ENCODE measurements at regions not wholly inside any gene's neighbourhood (a gene's known extent, or its start where the extent isn't known, plus 50 kb on each side); places are given as distances from the start of the nearest gene placed in this dataset.

DNA sequence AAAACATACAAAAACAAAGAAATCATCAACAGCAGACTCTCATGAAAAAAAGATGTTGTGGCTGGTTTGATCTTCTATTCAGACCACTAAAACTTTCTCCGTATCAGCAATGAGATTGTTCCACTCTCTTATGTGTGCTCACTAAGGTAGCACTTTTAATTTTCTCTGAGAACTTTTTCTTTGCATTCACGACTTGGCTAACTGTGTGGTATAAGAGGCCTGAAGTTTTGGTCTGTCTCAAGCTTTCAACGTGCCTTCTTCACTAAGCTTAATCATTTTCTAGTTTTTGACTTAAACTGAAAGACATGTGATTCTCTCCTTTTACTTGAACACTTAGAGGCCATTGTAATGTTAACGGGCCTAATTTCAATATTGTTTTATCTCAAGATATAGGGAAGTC lies 1231.6 kb downstream of the SORCS3 start:
- DNase-seq (ENCODE audit: low read depth, low spot score): no peak
- TF ChIP-seq EZH2 (IDR thresholded peaks at IDR 0.05; ENCODE audit: low read length): no peak
- TF ChIP-seq, protein P1, sequence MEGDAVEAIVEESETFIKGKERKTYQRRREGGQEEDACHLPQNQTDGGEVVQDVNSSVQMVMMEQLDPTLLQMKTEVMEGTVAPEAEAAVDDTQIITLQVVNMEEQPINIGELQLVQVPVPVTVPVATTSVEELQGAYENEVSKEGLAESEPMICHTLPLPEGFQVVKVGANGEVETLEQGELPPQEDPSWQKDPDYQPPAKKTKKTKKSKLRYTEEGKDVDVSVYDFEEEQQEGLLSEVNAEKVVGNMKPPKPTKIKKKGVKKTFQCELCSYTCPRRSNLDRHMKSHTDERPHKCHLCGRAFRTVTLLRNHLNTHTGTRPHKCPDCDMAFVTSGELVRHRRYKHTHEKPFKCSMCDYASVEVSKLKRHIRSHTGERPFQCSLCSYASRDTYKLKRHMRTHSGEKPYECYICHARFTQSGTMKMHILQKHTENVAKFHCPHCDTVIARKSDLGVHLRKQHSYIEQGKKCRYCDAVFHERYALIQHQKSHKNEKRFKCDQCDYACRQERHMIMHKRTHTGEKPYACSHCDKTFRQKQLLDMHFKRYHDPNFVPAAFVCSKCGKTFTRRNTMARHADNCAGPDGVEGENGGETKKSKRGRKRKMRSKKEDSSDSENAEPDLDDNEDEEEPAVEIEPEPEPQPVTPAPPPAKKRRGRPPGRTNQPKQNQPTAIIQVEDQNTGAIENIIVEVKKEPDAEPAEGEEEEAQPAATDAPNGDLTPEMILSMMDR (optimal IDR thresholded peaks at IDR 0.05 in 1 of 3, IDR thresholded peaks at IDR 0.05 in 1 of 3, conservative IDR thresholded peaks at IDR 0.05 in 1 of 3; ENCODE audit: extremely low read depth in 1 of 3, insufficient read depth in 2 of 3, low read length in 3 of 3): no peak

DNA sequence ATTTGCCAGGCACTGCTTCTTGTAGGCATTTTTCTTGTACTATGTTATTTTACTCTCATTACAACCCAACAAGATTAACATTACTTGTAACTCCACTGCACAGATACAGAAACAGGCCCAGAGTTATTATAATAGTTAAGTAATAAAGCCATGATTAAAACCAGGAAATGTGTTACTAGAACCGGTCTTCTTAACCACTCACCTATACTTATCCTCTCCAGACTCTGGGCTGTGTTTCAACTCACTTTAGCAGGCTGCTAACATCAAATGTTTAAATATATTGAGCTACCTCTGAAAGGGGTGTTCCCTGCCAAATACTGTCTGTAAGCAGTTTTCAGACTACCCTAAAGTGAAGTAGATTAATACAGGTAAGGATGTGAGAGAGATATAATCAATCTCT lies 1227.8 kb downstream of the SORCS3 start:
- dilution Hi-C loops (cut with MboI; ENCODE audit: extremely low pct_ligation_motif_present, low sequenced_read_pairs): no loop called here
- H3K4me2 ChIP-seq (ENCODE audit: control insufficient read depth, extremely low read depth, insufficient read depth, low read depth, low read length): no peak overlapping the region

More for the DNA sequence above, 1231.6 kb downstream of the SORCS3 start:
- Histone ChIP-seq H3K9me3 (ENCODE audit: control insufficient read depth, low read depth, low read length) (no peaks in the 10 kb centered on the region), H2AFZ (ENCODE audit: control insufficient read depth, low read length) (no peak overlapping the region), H3K27ac (ENCODE audit: control insufficient read depth, insufficient read depth, low read length) (no peak overlapping the region), H3K27me3 (ENCODE audit: control insufficient read depth, extremely low read depth, insufficient read depth, low read length) (no peaks in the 10 kb centered on the region), H3K36me3 (ENCODE audit: control insufficient read depth in 2 of 2, extremely low read depth in 1 of 2, insufficient read depth in 2 of 2, low read length in 2 of 2) (no peaks in the 10 kb centered on the region), H3K4me2 (ENCODE audit: control insufficient read depth, extremely low read depth, insufficient read depth, low read depth, low read length) (no peak overlapping the region), H3K9me1 (ENCODE audit: control insufficient read depth, extremely low read depth, insufficient read depth, low read length) (no peaks in the 10 kb centered on the region), H4K20me1 (ENCODE audit: control insufficient read depth, extremely low read depth, insufficient read depth, low read length) (no peaks in the 10 kb centered on the region), H3K79me2 (ENCODE audit: control insufficient read depth, insufficient read depth, low read length) (no peaks in the 10 kb centered on the region), H3K4me3 (ENCODE audit: control insufficient read depth in 2 of 3, extremely low read depth in 1 of 3, insufficient read depth in 2 of 3, low read depth in 1 of 3, low read length in 3 of 3) (no peak overlapping the region), H3K9ac (ENCODE audit: control insufficient read depth, extremely low read depth, insufficient read depth, low read length) (no peak overlapping the region), H3K4me1 (ENCODE audit: control insufficient read depth, extremely low read depth, insufficient read depth, low read length) (no peaks in the 10 kb centered on the region)
- dilution Hi-C loops (cut with MboI; ENCODE audit: extremely low pct_ligation_motif_present, low sequenced_read_pairs): no loop called here
- FAIRE-seq: no peak

More for the DNA sequence above, 1227.8 kb downstream of the SORCS3 start:
- no peaks in the 10 kb centered on the region for H3K79me2 ChIP-seq (ENCODE audit: control insufficient read depth, insufficient read depth, low read length)
- H3K4me3 ChIP-seq (ENCODE audit: control insufficient read depth in 2 of 3, extremely low read depth in 1 of 3, insufficient read depth in 2 of 3, low read depth in 1 of 3, low read length in 3 of 3): no peak overlapping the region
- H3K4me1 ChIP-seq (ENCODE audit: control insufficient read depth, extremely low read depth, insufficient read depth, low read length): no peaks in the 10 kb centered on the region
- H4K20me1 ChIP-seq (ENCODE audit: control insufficient read depth, extremely low read depth, insufficient read depth, low read length): no peaks in the 10 kb centered on the region
- no peak overlapping the region for H3K9ac ChIP-seq (ENCODE audit: control insufficient read depth, extremely low read depth, insufficient read depth, low read length)
- no peak for DNase-seq (ENCODE audit: low read depth, low spot score)
- FAIRE-seq: no peak
- H3K9me1 ChIP-seq (ENCODE audit: control insufficient read depth, extremely low read depth, insufficient read depth, low read length): no peaks in the 10 kb centered on the region
- no peaks in the 10 kb centered on the region for H3K9me3 ChIP-seq (ENCODE audit: control insufficient read depth, low read depth, low read length)
- H3K27me3 ChIP-seq (ENCODE audit: control insufficient read depth, extremely low read depth, insufficient read depth, low read length): no peaks in the 10 kb centered on the region
- no peak overlapping the region for H2AFZ ChIP-seq (ENCODE audit: control insufficient read depth, low read length)
- no peak for TF ChIP-seq EZH2 (IDR thresholded peaks at IDR 0.05; ENCODE audit: low read length)
- TF ChIP-seq, protein P1 (optimal IDR thresholded peaks at IDR 0.05 in 1 of 3, IDR thresholded peaks at IDR 0.05 in 1 of 3, conservative IDR thresholded peaks at IDR 0.05 in 1 of 3; ENCODE audit: extremely low read depth in 1 of 3, insufficient read depth in 2 of 3, low read length in 3 of 3): no peak
- H3K27ac ChIP-seq (ENCODE audit: control insufficient read depth, insufficient read depth, low read length): no peak overlapping the region
- H3K36me3 ChIP-seq (ENCODE audit: control insufficient read depth in 2 of 2, extremely low read depth in 1 of 2, insufficient read depth in 2 of 2, low read length in 2 of 2): no peaks in the 10 kb centered on the region

All from keratinocyte (primary cell).